OCI-LY7 (cell line): ENCODE measurements at regions not wholly inside any gene's neighbourhood (a gene's known extent, or its start where the extent isn't known, plus 50 kb on each side); places are given as distances from the start of the nearest gene placed in this dataset.

ENCODE experiments used
- CTCF ChIP-seq: fragments of 200-600 bp; sonication (generic); conservative IDR thresholded peaks from 2 replicates; pipeline ENCODE4 v1.5.1; 2014; ENCODE audit warnings: mild to moderate bottlenecking, antibody characterized with exemption, low read length, moderate library complexity, mixed read lengths
- EZH2phosphoT487 ChIP-seq: fragments of 200-600 bp; sonication (generic); IDR thresholded peaks from 2 replicates; pipeline ENCODE4 v1.6.1; 2018; ENCODE audit warnings: low read depth, borderline replicate concordance, mild to moderate bottlenecking, mixed run types, antibody characterized with exemption, low read length, moderate library complexity, mixed read lengths

GRCh38 chr4:122673252-122673651 lies 52.4 kb upstream of the IL21 start:
- no peak for TF ChIP-seq CTCF
- TF ChIP-seq EZH2phosphoT487, result no peak
